Activated CD8-positive, alpha-beta memory T cell treated with anti-CD3 and anti-CD28 coated beads for 4 hours (primary cell): ENCODE measurements at regions not wholly inside any gene's neighbourhood (a gene's known extent, or its start where the extent isn't known, plus 50 kb on each side); places are given as distances from the start of the nearest gene placed in this dataset.
"Not testable (repeated sequence)": the region's sequence is repeated elsewhere in the genome, so short reads cannot be mapped to it uniquely, and the experiment has no call there.

Experiments
- DNase-seq, 2 donors: peaks; one replicate each; pipeline ENCODE4 v3.0.0-alpha.2; 2020; ENCODE audit warnings: low read depth in 2 of 2

GRCh38 chr6:121020656-121021055 lies 313.6 kb downstream of the TBC1D32 start:
- no peak for DNase-seq

DNA sequence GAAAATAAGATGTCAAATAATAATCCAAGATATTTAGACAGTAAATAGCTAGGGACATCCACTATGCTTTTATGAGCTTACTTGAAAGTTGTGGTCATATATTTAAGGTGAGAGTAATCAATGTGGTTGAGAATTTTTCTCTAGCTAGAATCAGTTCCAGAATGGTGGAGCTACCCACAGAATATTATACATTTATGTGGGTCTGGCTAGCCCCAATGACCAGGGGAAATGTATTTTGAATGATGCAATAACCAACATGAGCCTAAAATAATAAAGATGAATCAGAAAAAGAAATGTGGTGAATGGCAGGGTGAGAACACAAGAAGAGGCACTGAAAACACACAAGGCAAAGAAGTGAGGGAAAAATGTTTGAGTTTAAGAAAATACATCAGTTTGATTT lies 325.7 kb downstream of the TBC1D32 start:
- no peak for DNase-seq

DNA sequence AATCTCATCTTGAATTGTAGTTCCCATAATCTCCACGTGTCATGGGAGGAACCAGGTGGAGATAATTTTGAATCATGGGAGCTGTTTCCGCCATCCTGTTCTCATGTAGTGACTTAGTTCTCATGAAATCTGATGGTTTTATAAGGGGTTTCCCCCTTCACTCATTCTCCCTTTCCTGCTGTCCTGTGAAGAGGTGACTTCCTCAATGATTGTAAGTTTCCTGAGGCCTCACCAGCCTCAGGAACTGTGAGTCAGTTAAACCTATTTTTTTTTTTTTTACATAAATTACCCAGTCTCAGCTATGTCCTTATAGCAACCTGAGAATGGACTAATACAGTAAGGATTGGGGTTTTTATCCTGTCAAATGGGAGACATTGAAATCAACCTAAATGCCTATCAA lies 328.3 kb downstream of the TBC1D32 start:
- DNase-seq, result no peak

DNA sequence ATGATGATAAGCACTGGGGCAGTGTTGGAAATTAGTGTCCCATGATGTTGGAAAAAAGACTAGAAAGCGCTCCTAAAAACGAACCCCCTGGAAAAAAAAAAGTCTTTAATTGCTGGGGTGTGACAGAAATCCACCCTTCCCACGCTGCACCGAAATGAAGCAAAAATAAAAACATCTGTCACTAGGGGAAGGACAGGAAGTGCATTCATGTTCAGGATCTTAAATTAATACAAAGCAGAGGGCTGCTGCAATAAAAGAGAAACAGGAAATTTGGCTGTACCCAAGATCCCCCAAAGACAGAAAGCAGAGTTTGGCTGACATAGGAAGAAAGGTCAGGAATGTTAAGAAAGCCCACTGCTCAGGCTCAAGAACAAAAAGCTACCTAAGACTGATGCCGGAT lies 333.9 kb downstream of the TBC1D32 start:
- DNase-seq, result no peak

- DNase-seq, result no peak
Observed at GRCh38 chr6:120996340-120996739, 337.9 kb downstream of the TBC1D32 start.

- no peak for DNase-seq
Observed at GRCh38 chr6:120994573-120994967, 339.7 kb downstream of the TBC1D32 start.

GRCh38 chr6:120993929-120994572 lies 340.2 kb downstream of the TBC1D32 start:
- no peak for DNase-seq

DNA sequence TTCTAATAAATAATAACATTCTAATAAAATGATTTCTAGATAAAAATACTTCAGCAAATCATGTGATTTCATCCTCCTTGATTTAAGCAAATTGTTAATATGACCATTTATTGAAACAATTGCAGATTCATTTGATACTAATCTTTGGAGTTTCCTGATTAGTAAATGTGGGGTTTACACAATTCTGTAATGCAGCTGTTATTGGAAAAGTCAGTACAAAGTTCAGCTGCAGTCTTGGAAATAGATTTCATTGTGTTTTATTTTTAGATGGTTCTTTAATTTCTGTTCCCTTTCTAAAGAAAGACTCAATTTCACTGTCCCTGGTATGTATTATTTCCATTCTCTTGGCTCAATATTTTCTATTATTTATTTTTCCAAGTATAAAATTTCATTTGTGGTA lies 342.0 kb downstream of the TBC1D32 start:
- DNase-seq, result no peak

DNA sequence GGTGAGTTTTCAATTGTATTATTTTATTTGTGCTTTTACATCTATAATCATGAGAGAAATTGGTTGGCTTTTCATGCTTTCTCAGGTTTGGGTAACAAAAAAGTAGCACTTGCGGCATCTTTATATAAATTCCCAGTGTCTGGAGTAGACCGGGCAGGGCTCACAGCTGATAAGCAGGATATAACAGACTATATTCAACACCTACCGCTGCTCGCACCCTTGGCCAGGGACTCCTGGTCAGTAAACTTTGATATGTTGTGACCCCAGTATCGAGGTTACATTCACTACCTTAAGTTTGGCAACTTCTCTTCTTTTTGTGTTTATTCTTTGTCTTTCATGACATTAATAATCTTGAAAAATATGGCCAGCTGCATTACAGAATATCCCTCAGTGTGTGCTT lies 343.4 kb downstream of the TBC1D32 start:
- DNase-seq, result no peak

DNA sequence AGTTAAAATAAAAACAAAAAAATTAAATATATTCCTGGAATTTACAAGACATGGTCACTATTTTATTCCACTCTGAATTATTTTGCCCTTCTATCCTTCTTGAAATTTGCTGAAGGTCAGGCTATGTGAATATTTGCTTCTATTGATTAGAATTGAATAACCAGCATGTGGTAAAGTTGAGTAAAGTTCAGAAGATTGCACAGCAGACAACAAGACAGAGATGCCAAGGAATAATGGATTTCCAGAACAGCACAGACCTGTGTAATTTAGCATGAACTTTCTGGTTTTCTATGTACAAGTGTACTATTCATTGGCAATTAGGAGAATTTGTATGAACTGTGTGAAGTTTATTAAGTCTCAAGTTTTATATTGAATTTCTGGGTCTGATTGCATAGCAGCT lies 352.4 kb downstream of the TBC1D32 start:
- DNase-seq, result no peak

DNA sequence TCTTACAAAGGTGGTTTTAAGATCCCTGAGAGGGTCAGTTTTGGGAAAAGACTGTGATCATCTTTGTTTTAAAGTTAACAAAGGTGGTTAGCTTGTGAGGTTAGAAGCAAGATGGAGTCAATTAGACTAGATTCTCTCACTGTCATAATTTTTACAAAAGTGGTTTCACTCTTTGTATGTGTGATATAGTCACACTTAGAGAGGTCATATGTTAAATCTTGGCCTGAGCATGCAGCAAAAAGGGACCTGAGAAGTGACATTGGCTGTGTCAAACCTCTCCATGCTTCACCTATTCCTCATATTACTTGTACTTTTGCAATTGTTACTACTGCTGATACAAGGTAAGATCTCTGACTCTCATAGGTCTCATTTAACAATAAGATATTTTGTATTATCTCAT lies 368.0 kb downstream of the TBC1D32 start:
- DNase-seq, result no peak

- no peak for DNase-seq
Observed at GRCh38 chr6:120965814-120966213, 368.5 kb downstream of the TBC1D32 start.

GRCh38 chr6:120960761-120961160 lies 373.5 kb downstream of the TBC1D32 start:
- DNase-seq, result no peak

GRCh38 chr6:120954111-120954510 lies 380.2 kb downstream of the TBC1D32 start:
- no peak for DNase-seq

GRCh38 chr6:120951258-120951657 lies 383.0 kb downstream of the TBC1D32 start:
- no peak for DNase-seq

DNA sequence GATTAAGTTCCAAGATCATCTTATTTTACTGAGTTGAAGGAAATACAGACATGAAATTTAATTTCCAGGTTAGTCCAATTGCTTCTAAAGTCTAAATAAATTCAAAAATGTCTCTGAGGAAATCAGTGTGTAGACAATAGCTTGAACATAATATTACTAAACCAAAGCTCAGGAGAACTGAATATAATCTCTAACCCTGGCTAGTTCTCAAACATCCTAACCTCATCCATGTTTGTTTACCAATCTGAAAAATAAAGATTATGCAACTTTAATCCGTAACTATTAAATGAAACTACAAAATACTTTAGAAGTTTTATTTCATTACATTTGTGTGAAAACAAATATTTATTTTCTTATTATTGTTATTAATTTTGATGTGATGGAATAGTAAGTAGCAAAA lies 387.2 kb downstream of the TBC1D32 start:
- DNase-seq, result no peak

GRCh38 chr6:120945905-120946594 lies 388.2 kb downstream of the TBC1D32 start:
- no peak for DNase-seq

DNA sequence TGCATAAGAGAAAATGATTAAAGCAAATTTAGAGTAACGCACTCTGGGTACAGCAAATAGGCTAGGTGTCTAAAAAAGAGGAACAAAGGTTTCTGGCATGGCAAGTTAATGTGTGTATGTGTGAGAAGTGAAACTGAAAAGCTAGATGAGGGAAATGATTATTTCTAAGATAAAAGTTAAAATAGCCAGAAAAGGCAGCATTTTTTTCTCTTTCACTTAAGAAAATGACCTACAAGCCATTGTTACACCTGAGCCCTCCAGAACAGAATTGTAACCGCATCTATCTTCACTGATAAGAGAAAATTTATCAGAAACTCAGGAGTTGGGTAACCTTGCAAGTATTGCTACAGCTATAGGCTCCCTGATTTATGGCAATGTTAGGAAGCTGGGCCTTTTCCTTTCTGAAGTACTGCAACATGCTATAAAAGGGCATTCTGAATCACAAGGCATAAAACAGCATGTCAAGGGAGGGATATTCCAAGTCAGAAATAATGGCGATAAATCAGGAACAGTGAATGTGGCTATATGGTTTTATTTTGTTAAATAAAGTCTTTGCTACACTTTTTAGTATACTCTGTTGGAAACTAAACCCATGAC lies 395.3 kb downstream of the TBC1D32 start:
- DNase-seq, result no peak

GRCh38 chr6:120938164-120938875 lies 396.0 kb downstream of the TBC1D32 start:
- DNase-seq, result no peak

- DNase-seq, result no peak
Observed at GRCh38 chr6:120935908-120936307, 398.4 kb downstream of the TBC1D32 start.

- no peak for DNase-seq
Observed at GRCh38 chr6:120935016-120935415, 399.3 kb downstream of the TBC1D32 start.

GRCh38 chr6:120931520-120932180 lies 402.6 kb downstream of the TBC1D32 start:
- not testable (repeated sequence) for DNase-seq
